Karpas-422 (cell line): ENCODE measurements at regions not wholly inside any gene's neighbourhood (a gene's known extent, or its start where the extent isn't known, plus 50 kb on each side); places are given as distances from the start of the nearest gene placed in this dataset.

Experiments
- DNase-seq: peaks from one replicate; pipeline ENCODE4 v3.0.0-alpha.2; 2015
- H2AFZ ChIP-seq: fragments of 200-600 bp; sonication (generic); 2 replicates; pipeline ENCODE4 v1.6.1; 2014; ENCODE audit warnings: antibody characterized with exemption, low read length, mixed read lengths
- H3K27ac ChIP-seq: fragments of 200-600 bp; sonication (generic); 2 replicates; pipeline ENCODE4 v1.5.1; 2014; ENCODE audit warnings: mild to moderate bottlenecking, low read length, moderate library complexity
- H3K27me3 ChIP-seq: fragments of 200-600 bp; sonication (generic); 2 replicates; pipeline ENCODE4 v1.6.1; 2014; ENCODE audit warnings: low read length, mixed read lengths
- H3K36me3 ChIP-seq: fragments of 200-600 bp; sonication (generic); 2 replicates; pipeline ENCODE4 v1.6.1; 2014; ENCODE audit warnings: low read length, mixed read lengths; ENCODE audit not compliant: insufficient read depth
- H3K4me1 ChIP-seq: fragments of 200-600 bp; sonication (generic); 2 replicates; pipeline ENCODE4 v1.6.1; 2014; ENCODE audit warnings: mild to moderate bottlenecking, low read length, mixed read lengths
- H3K4me2 ChIP-seq: fragments of 200-600 bp; sonication (generic); 2 replicates; pipeline ENCODE4 v1.6.1; 2014; ENCODE audit warnings: low read length, low read depth, mild to moderate bottlenecking; ENCODE audit not compliant: poor library complexity, severe bottlenecking
- H3K4me3 ChIP-seq: fragments of 200-600 bp; sonication (generic); 2 replicates; pipeline ENCODE4 v1.5.1; 2014; ENCODE audit warnings: mild to moderate bottlenecking, antibody characterized with exemption, low read length, mixed read lengths
- H3K79me2 ChIP-seq: fragments of 200-600 bp; sonication (generic); 2 replicates; pipeline ENCODE4 v1.6.1; 2014; ENCODE audit warnings: mild to moderate bottlenecking, low read length, mixed read lengths
- H3K9ac ChIP-seq: fragments of 200-600 bp; sonication (generic); 2 replicates; pipeline ENCODE4 v1.6.0; 2014; ENCODE audit warnings: low read length
- H3K9me2 ChIP-seq: fragments of 200-600 bp; sonication (generic), shearing (Covaris generic); replicated peaks from 2 replicates; pipeline ENCODE4 v1.6.0; 2014; ENCODE audit warnings: mild to moderate bottlenecking, low read length, moderate library complexity; ENCODE audit not compliant: insufficient read depth
- H3K9me3 ChIP-seq: fragments of 300-700, 200-600 bp; sonication (generic); 2 replicates; pipeline ENCODE4 v1.6.1; 2014; ENCODE audit warnings: low read length, mixed read lengths
- H4K20me1 ChIP-seq: fragments of 200-600 bp; sonication (generic); 2 replicates; pipeline ENCODE4 v1.6.1; 2014; ENCODE audit warnings: mild to moderate bottlenecking, antibody characterized with exemption, low read length, low read depth; ENCODE audit not compliant: insufficient read depth

- no peaks in the 10 kb centered on the region for H3K27me3 ChIP-seq
- H3K36me3 ChIP-seq, result no peaks in the 10 kb centered on the region
- H3K9ac ChIP-seq, result no peak overlapping the region
- no peak overlapping the region for H3K4me3 ChIP-seq
- H3K27ac ChIP-seq, result no peak overlapping the region
- no peaks in the 10 kb centered on the region for H4K20me1 ChIP-seq
- no peaks in the 10 kb centered on the region for H3K4me1 ChIP-seq
- no peak for DNase-seq
- H3K79me2 ChIP-seq, result no peaks in the 10 kb centered on the region
- H2AFZ ChIP-seq, result no peak overlapping the region
- H3K4me2 ChIP-seq, result no peak overlapping the region
- H3K9me2 ChIP-seq, result no peaks in the 10 kb centered on the region
- no peaks in the 10 kb centered on the region for H3K9me3 ChIP-seq
These were observed 284.9 kb upstream of the WWC1 start for GRCh38 chr5:168006456-168007130.

DNA sequence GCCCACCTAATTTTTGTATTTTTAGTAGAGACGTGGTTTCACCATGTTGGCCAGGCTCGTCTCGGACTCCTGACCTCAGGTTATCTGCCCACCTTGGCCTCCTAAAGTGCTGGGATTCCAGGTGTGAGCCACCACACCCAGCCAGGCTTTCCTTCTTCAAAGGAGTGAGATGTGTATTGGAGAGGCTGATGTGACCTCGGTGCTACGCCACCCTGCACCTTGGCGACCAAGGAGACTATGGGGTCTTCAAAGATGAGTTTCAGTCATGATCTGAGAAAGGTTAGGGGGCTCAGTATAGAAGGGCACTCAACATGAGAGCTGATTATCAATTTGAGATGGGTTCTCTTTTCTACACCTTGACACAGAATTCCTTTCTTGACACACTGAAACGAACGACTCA, 284.2 kb upstream of the WWC1 start:
- H4K20me1 ChIP-seq, result no peaks in the 10 kb centered on the region

DNA sequence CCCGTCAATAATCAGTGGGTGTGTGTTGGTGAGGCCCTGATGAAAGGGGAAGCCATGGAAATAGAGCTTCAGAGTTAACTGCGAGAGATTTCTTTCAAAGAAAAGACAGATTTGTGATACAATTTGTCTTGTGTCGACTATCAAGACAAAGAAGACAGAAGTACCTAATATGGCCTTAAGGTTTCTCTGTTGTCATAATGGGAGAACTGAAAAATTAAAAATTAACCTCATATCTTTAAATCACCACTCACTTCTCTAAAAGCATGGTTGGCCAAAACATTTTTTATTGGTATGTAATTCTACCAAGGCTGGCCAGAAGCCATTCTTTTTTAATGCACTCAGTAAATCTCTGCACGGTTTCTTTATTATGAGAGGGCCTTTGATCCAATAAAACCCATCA, 282.9 kb upstream of the WWC1 start:
- Histone ChIP-seq H4K20me1 (no peaks in the 10 kb centered on the region), H3K27me3 (no peaks in the 10 kb centered on the region), H2AFZ (no peak overlapping the region), H3K27ac (no peak overlapping the region), H3K9me2 (no peaks in the 10 kb centered on the region), H3K4me2 (no peak overlapping the region), H3K9ac (no peak overlapping the region), H3K4me3 (no peak overlapping the region), H3K36me3 (no peaks in the 10 kb centered on the region), H3K79me2 (no peaks in the 10 kb centered on the region), H3K4me1 (no peaks in the 10 kb centered on the region), H3K9me3 (no peaks in the 10 kb centered on the region)
- DNase-seq, result no peak

More for the DNA sequence above, 284.2 kb upstream of the WWC1 start:
- H3K4me2 ChIP-seq, result no peak overlapping the region
- H3K4me1 ChIP-seq, result no peaks in the 10 kb centered on the region
- H3K36me3 ChIP-seq, result no peaks in the 10 kb centered on the region
- H3K27ac ChIP-seq, result no peak overlapping the region
- H3K4me3 ChIP-seq, result no peak overlapping the region
- H3K27me3 ChIP-seq, result no peaks in the 10 kb centered on the region
- no peak overlapping the region for H2AFZ ChIP-seq
- H3K79me2 ChIP-seq, result no peaks in the 10 kb centered on the region
- no peak for DNase-seq
- H3K9me3 ChIP-seq, result no peaks in the 10 kb centered on the region
- H3K9ac ChIP-seq, result no peak overlapping the region
- no peaks in the 10 kb centered on the region for H3K9me2 ChIP-seq

- H3K4me3 ChIP-seq, result no peak overlapping the region
These were observed 280.3 kb upstream of the WWC1 start for GRCh38 chr5:168011096-168011495.

GRCh38 chr5:168012006-168012405, 279.4 kb upstream of the WWC1 start:
- Histone ChIP-seq H3K27ac (no peak overlapping the region), H3K9ac (no peak overlapping the region), H3K79me2 (no peaks in the 10 kb centered on the region), H3K36me3 (no peaks in the 10 kb centered on the region), H3K4me3 (no peak overlapping the region), H3K9me3 (no peaks in the 10 kb centered on the region), H3K9me2 (no peaks in the 10 kb centered on the region), H2AFZ (no peak overlapping the region), H3K4me1 (no peaks in the 10 kb centered on the region), H3K4me2 (no peak overlapping the region), H3K27me3 (no peaks in the 10 kb centered on the region), H4K20me1 (no peaks in the 10 kb centered on the region)
- DNase-seq, result no peak

More at GRCh38 chr5:168011096-168011495, 280.3 kb upstream of the WWC1 start:
- Histone ChIP-seq H3K36me3 (no peaks in the 10 kb centered on the region), H3K79me2 (no peaks in the 10 kb centered on the region), H3K27me3 (no peaks in the 10 kb centered on the region), H3K4me1 (no peaks in the 10 kb centered on the region), H3K9me2 (no peaks in the 10 kb centered on the region), H4K20me1 (no peaks in the 10 kb centered on the region), H3K4me2 (no peak overlapping the region), H3K27ac (no peak overlapping the region), H3K9me3 (no peaks in the 10 kb centered on the region), H3K9ac (no peak overlapping the region), H2AFZ (no peak overlapping the region)
- DNase-seq, result no peak

- DNase-seq, result no peak
- Histone ChIP-seq H3K36me3 (no peaks in the 10 kb centered on the region), H3K27ac (no peak overlapping the region), H3K4me3 (no peak overlapping the region), H3K79me2 (no peaks in the 10 kb centered on the region), H3K4me1 (no peaks in the 10 kb centered on the region), H3K27me3 (no peaks in the 10 kb centered on the region), H3K9me3 (no peaks in the 10 kb centered on the region), H2AFZ (no peak overlapping the region), H3K9ac (no peak overlapping the region), H4K20me1 (no peaks in the 10 kb centered on the region), H3K9me2 (no peaks in the 10 kb centered on the region), H3K4me2 (no peak overlapping the region)
These were observed 277.9 kb upstream of the WWC1 start for GRCh38 chr5:168013546-168013945.

- Histone ChIP-seq H2AFZ (no peak overlapping the region), H3K9ac (no peak overlapping the region), H3K4me2 (no peak overlapping the region), H3K79me2 (no peaks in the 10 kb centered on the region), H3K4me3 (no peak overlapping the region), H3K4me1 (no peaks in the 10 kb centered on the region), H3K27ac (no peak overlapping the region), H3K9me3 (no peaks in the 10 kb centered on the region), H3K9me2 (no peaks in the 10 kb centered on the region), H3K27me3 (no peaks in the 10 kb centered on the region), H3K36me3 (no peaks in the 10 kb centered on the region), H4K20me1 (no peaks in the 10 kb centered on the region)
- no peak for DNase-seq
These were observed 276.9 kb upstream of the WWC1 start for GRCh38 chr5:168014433-168015123.

GRCh38 chr5:168015506-168015905, 275.9 kb upstream of the WWC1 start:
- Histone ChIP-seq H3K9me2 (no peaks in the 10 kb centered on the region), H3K36me3 (no peaks in the 10 kb centered on the region), H3K4me3 (no peak overlapping the region), H3K4me1 (no peaks in the 10 kb centered on the region), H2AFZ (no peak overlapping the region), H3K4me2 (no peak overlapping the region), H3K27ac (no peak overlapping the region), H3K9ac (no peak overlapping the region), H3K27me3 (no peaks in the 10 kb centered on the region), H4K20me1 (no peaks in the 10 kb centered on the region), H3K9me3 (no peaks in the 10 kb centered on the region), H3K79me2 (no peaks in the 10 kb centered on the region)
- no peak for DNase-seq
